GM12875 (cell line): ENCODE measurements at regions not wholly inside any gene's neighbourhood (a gene's known extent, or its start where the extent isn't known, plus 50 kb on each side); places are given as distances from the start of the nearest gene placed in this dataset.

Experiments
- H3K4me3 ChIP-seq: one replicate; pipeline ENCODE4 v1.5.1; 2011; ENCODE audit warnings: low read depth, low read length, control low read depth
- TF ChIP-seq, protein P1 (sequence below): IDR thresholded peaks from 2 replicates; pipeline ENCODE4 v1.5.1; 2011; ENCODE audit warnings: low read depth, mild to moderate bottlenecking, control low read depth, inconsistent platforms, low read length, moderate library complexity, borderline replicate concordance; ENCODE audit not compliant: insufficient read depth

DNA sequence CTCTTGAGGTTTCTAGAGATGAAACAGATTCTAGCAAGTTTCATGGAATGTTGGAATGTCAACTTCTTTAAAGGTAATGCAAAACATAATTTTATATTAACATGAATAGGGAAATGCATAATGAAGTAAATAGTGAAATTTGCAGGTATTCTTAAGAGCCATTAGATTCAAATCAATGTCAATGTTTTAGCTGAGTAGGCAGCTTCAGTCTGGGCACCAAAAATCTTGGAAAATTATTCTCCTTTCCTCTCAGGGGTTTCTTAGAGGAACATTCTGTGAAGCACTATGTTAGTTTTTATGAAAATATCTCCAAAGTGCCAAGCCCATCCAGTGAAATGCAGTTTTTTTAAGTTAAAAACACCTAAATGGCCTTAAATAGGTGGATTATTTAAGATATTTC, 300.8 kb downstream of the PAX1 start:
- H3K4me3 ChIP-seq: no peak overlapping the region
- TF ChIP-seq, protein P1, sequence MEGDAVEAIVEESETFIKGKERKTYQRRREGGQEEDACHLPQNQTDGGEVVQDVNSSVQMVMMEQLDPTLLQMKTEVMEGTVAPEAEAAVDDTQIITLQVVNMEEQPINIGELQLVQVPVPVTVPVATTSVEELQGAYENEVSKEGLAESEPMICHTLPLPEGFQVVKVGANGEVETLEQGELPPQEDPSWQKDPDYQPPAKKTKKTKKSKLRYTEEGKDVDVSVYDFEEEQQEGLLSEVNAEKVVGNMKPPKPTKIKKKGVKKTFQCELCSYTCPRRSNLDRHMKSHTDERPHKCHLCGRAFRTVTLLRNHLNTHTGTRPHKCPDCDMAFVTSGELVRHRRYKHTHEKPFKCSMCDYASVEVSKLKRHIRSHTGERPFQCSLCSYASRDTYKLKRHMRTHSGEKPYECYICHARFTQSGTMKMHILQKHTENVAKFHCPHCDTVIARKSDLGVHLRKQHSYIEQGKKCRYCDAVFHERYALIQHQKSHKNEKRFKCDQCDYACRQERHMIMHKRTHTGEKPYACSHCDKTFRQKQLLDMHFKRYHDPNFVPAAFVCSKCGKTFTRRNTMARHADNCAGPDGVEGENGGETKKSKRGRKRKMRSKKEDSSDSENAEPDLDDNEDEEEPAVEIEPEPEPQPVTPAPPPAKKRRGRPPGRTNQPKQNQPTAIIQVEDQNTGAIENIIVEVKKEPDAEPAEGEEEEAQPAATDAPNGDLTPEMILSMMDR: no peak

DNA sequence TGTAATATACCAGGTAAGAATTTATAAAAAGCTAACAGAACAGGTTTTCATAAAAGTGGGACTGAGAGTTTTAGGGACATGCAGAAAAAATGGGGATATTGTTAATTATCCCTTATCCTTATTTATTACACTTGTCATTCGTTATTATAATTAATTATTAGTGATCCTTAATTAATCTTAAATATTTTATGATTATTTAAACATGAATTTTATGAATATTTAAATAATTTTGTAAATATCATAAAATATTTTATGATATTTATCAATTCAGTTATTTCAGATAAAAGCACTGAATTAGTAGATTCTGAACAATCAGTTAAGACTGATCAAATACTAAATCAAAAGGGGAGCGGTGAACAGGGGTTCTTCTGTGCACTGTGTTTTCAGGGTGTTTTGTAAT, 300.1 kb downstream of the PAX1 start:
- TF ChIP-seq, protein P1: no peak

DNA sequence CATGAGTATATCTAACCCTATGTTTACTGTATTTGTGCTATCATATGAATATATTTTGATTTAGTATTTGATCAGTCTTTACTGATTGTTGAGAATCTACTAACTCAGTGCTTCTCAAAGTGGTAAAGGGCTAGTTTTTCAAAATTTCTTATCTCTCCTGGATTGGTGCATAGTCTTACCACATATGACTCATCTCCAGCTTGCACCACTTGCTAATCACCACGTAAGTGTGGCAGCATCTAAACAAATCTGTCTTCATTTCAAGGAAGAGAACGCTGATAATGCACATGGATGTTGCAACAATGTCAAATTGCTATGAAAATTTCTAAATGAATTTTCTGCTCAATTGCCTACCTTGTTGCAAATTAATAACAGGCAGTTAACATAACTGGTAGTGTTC, 299.5 kb downstream of the PAX1 start:
- no peak overlapping the region for H3K4me3 ChIP-seq
- TF ChIP-seq, protein P1: no peak

More for the DNA sequence above, 300.1 kb downstream of the PAX1 start:
- no peak overlapping the region for H3K4me3 ChIP-seq

DNA sequence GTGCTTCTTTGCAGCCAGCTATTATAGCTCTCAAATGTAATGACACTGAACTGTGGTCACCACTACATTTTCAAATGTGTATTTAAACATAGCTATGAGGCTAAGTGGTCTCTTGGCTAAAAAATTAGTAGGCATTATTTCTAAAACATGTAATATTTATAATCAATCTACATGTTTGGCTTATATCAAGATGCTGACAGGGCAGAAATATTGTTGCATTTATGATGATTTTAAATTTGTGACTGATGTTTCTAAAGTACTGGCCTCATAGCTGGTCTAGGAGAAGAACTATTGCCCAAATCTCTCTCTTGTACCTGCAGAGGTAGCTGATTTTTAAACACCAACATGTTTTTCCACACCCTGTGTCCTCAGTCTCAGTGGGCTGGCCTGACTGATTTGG, 298.2 kb downstream of the PAX1 start:
- TF ChIP-seq, protein P1: no peak
- no peak overlapping the region for H3K4me3 ChIP-seq

DNA sequence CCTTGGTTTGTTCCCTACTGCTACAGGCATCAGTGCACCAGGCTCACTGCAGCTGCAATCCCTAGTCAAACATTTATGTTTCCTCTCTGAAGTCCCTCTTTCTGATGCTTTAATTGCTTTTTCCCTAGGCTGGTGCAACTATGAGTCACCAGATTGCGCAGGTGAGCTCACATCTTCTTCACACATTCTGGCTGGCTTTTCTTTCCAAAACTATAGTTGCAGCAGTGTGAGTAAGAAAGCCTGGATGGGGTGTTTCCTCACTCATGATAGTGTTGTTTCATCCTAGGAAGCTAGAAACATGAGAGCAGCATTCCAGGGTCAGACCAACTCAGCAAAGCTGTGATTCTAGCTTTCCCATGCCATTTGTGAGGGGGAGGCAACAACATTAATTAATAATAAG, 296.4 kb downstream of the PAX1 start:
- TF ChIP-seq, protein P1: no peak
- H3K4me3 ChIP-seq: no peak overlapping the region

DNA sequence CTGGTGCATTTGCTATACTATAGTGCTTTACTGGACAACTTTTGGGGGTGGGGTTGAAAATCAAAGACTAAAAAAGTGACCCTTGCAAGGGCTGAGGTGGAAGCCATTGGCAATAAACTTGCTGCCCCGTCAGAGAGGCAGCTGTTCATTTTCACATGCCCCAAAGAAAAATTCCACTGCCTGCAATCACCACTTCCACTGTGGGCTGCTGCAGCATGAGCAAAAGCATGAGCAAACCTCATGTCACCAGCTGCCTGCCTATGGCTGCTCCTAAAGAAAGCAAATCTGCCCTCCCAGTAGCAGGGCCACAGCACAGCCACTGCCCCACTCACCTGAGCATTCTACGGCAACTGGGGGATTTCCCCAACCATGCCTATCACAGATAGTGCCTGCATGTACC, 290.0 kb downstream of the PAX1 start:
- no peak overlapping the region for H3K4me3 ChIP-seq
- TF ChIP-seq, protein P1: no peak

DNA sequence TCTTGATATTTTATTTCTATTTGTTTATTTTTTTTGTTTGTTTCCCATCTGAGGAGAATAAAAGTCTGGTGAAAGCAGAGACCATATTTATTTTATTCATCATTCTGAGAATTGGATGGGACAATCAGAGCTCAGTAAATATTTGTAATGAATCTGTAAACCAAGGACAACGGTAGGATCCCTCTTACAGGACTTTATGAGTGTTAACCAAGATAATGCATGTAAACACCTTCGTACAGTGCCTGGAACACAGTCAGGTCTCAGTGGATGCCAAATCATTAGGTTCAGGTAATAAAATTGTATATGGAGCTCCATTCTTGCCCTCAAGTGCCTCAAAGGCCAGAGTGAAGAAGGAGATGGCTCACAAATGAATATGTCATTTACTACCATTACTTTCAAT, 288.7 kb downstream of the PAX1 start:
- TF ChIP-seq, protein P1: no peak
- H3K4me3 ChIP-seq: no peak overlapping the region
